K562 (cell line): ENCODE measurements at regions not wholly inside any gene's neighbourhood (a gene's known extent, or its start where the extent isn't known, plus 50 kb on each side); places are given as distances from the start of the nearest gene placed in this dataset.

Experiments used
- ATAC-seq: fragments of 200-7000 bp; cut with Tn5 transposase; 3 replicates; pipeline ENCODE4 v1.9.1; 2020; ENCODE audit warnings: moderate library complexity
- BruUV-seq: library from RNA; stranded (reverse); fragments of 400-500 nt; replicated peaks from 2 replicates; lab custom pipeline; 2021; lab: Mats Ljungman, UMichigan
- CTCF ChIA-PET: fragments of 300-600 bp; formaldehyde crosslinking; extraction: SDS; loops from one replicate; lab custom pipeline; 2021; ENCODE audit warnings: low intra/inter-chr PET ratio; lab: Yijun Ruan, JAX
- POLR2A ChIA-PET: fragments of 300-600, 350-650 bp; sonication (Branson Sonifier 250); formaldehyde crosslinking; extraction: SDS; loops from one replicate; lab custom pipeline; 2021; ENCODE audit warnings: antibody characterized with exemption, inconsistent platforms; lab: Yijun Ruan, JAX
- DNase-seq, 4 experiments: peaks; one replicate each; pipeline versions ENCODE4 v3.0.0 to v3.0.0-alpha.2; 2011 to 2018; ENCODE audit warnings: low spot score in 3 of 4, mixed read lengths in 3 of 4; ENCODE audit errors: extremely low read depth in 1 of 4
- FAIRE-seq: peaks from 2 replicates; lab custom pipeline; 2011; peaks lifted over from hg19 to GRCh38; lab: Jason Lieb, UNC
- H2AFZ ChIP-seq: 2 replicates; pipeline ENCODE4 v1.6.0; 2011; ENCODE audit warnings: low read depth, low read length, control low read depth, inconsistent platforms
- H3K27ac ChIP-seq: fragments of 200-600 bp; 3 replicates; pipeline ENCODE4 v1.8.0; 2011; ENCODE audit warnings: low read depth, mild to moderate bottlenecking, control low read depth, inconsistent platforms, low read length, moderate library complexity, mixed read lengths; ENCODE audit errors: extremely low read depth
- H3K27me3 ChIP-seq, 2 experiments: fragments of 300-600 bp in 1 of 2; 2 replicates in 1 of 2; 3 replicates in 1 of 2; pipeline versions ENCODE4 v1.6.0 to v1.8.0; 2011; ENCODE audit warnings: inconsistent platforms in 2 of 2, low read length in 2 of 2, mild to moderate bottlenecking in 1 of 2, mixed read lengths in 1 of 2, moderate library complexity in 1 of 2; ENCODE audit not compliant: control insufficient read depth in 2 of 2, insufficient read depth in 2 of 2
- H3K36me3 ChIP-seq: fragments of 300-600 bp; 3 replicates; pipeline ENCODE4 v1.8.0; 2011; ENCODE audit warnings: mild to moderate bottlenecking, low read length, inconsistent platforms; ENCODE audit not compliant: control insufficient read depth, insufficient read depth
- H3K4me1 ChIP-seq, 2 experiments: fragments of 200-600 bp in 1 of 2; replicated peaks in 1 of 2; 2 replicates in 1 of 2; 3 replicates in 1 of 2; pipeline versions ENCODE4 v1.5.1 to v1.8.0; 2011; ENCODE audit warnings: inconsistent platforms in 2 of 2, low read length in 2 of 2, mild to moderate bottlenecking in 1 of 2, mixed read lengths in 1 of 2, moderate library complexity in 1 of 2; ENCODE audit not compliant: control insufficient read depth in 2 of 2, insufficient read depth in 2 of 2
- H3K4me2 ChIP-seq: 2 replicates; pipeline ENCODE4 v1.6.1; 2011; ENCODE audit warnings: low read length, control low read depth, inconsistent platforms, mixed read lengths; ENCODE audit not compliant: insufficient read depth
- H3K4me3 ChIP-seq: fragments of 200-600 bp; sonication (generic), shearing (Covaris generic); 2 replicates; pipeline ENCODE4 v1.5.1; 2016; ENCODE audit warnings: control low read depth, inconsistent platforms
- H3K79me2 ChIP-seq: fragments of 200-600 bp; 3 replicates; pipeline ENCODE4 v1.8.0; 2011; ENCODE audit warnings: low read length, inconsistent platforms; ENCODE audit not compliant: control insufficient read depth, insufficient read depth
- H3K9ac ChIP-seq, 2 experiments: 2 replicates each; pipeline versions ENCODE4 v1.6.0 to v1.6.1; 2011; ENCODE audit warnings: low read depth in 2 of 2, low read length in 2 of 2, control low read depth in 1 of 2, inconsistent platforms in 1 of 2, mild to moderate bottlenecking in 1 of 2, mixed read lengths in 1 of 2; ENCODE audit not compliant: insufficient read depth in 1 of 2
- H3K9me1 ChIP-seq: one replicate; pipeline ENCODE4 v1.6.0; 2011; ENCODE audit warnings: inconsistent platforms, mild to moderate bottlenecking, low read length, moderate library complexity; ENCODE audit not compliant: control insufficient read depth, insufficient read depth
- H3K9me3 ChIP-seq: replicated peaks from 2 replicates; pipeline ENCODE4 v1.5.1; 2011; ENCODE audit warnings: low read depth, low read length, inconsistent platforms; ENCODE audit not compliant: control insufficient read depth, insufficient read depth
- H4K20me1 ChIP-seq: replicated peaks from 2 replicates; pipeline ENCODE4 v1.6.1; 2011; ENCODE audit warnings: low read length, inconsistent platforms, mixed read lengths; ENCODE audit not compliant: control insufficient read depth, insufficient read depth
- GATAD2A ChIP-seq: fragments of 450-650 bp; IDR thresholded peaks from 2 replicates; pipeline ENCODE4 v1.6.1; 2017
- NR3C1 ChIP-seq: sonication (generic); formaldehyde crosslinking; IDR thresholded peaks from 2 replicates; pipeline ENCODE4 v1.8.1; 2022; ENCODE audit warnings: missing genetic modification reagents
- SNIP1 ChIP-seq: fragments of 450-650 bp; IDR thresholded peaks from 2 replicates; pipeline ENCODE4 v1.7.1; 2017; ENCODE audit warnings: low read depth, mild to moderate bottlenecking
- TAF15 ChIP-seq: fragments of 200-400 bp; formaldehyde crosslinking; IDR thresholded peaks from 2 replicates; pipeline ENCODE4 v1.6.1; 2017; ENCODE audit warnings: mild to moderate bottlenecking, low read depth, low read length, moderate library complexity
- TCF7L2 ChIP-seq: fragments of 150-350 bp; IDR thresholded peaks from 2 replicates; pipeline ENCODE4 v1.6.1; 2016; ENCODE audit warnings: low read depth, mild to moderate bottlenecking, low read length, moderate library complexity
- ZBTB7A ChIP-seq: IDR thresholded peaks from 2 replicates; pipeline ENCODE4 v1.6.1; 2011; ENCODE audit warnings: low read depth, mild to moderate bottlenecking, low read length, moderate library complexity, borderline replicate concordance; ENCODE audit not compliant: control insufficient read depth
- WGBS: fragments of 100-300 bp; shearing (Covaris generic); methylation state at CpG from one replicate; pipeline ENCODE4 v1.1.6; 2016; ENCODE audit warnings: low coverage, mixed read lengths; ENCODE audit not compliant: insufficient coverage; ENCODE audit errors: missing lambda C conversion rate; 5-methylcytosine and 5-hydroxymethylcytosine counted together
- in situ Hi-C: fragments of 300-500 bp; cut with MboI; formaldehyde crosslinking; loops from 4 replicates; pipeline ENCODE4 v1.15.0; 2018; ENCODE audit warnings: inconsistent platforms, mixed read lengths
- intact Hi-C: fragments of 100-400 bp; cut with micrococcal nuclease; formaldehyde crosslinking; loops from 2 replicates; pipeline ENCODE4 v1.14.2; 2022
- TF ChIP-seq, protein P1 (sequence below): fragments of 200-800 bp; sonication (Bioruptor generic); IDR thresholded peaks from 2 replicates; pipeline ENCODE4 v1.6.1; 2016; ENCODE audit warnings: missing genetic modification characterization, missing compliant biosample characterization

GRCh38 chr6:96743496-96743895 is 93.8 kb downstream of the GPR63 start:
- DNase-seq: no peak
- Histone ChIP-seq H3K27ac (no peak overlapping the region), H3K4me2 (no peak overlapping the region), H3K27me3 (no peaks in the 10 kb centered on the region), H3K9ac (no peak overlapping the region), H3K9me1 (no peaks in the 10 kb centered on the region), H2AFZ (no peak overlapping the region), H3K9me3 (no peaks in the 10 kb centered on the region), H3K4me1 (no peaks in the 10 kb centered on the region), H4K20me1 (no peaks in the 10 kb centered on the region), H3K79me2 (no peaks in the 10 kb centered on the region), H3K4me3 (no peak overlapping the region), H3K36me3 (no peaks in the 10 kb centered on the region)
- ATAC-seq: no peak
- 2% methylated on average over 4 of the region's 4 CpGs for WGBS
- in situ Hi-C loops: no loop called here
- TF ChIP-seq SNIP1 (no peak), TCF7L2 (no peak), GATAD2A (no peak), NR3C1 (no peak), TAF15 (no peak), ZBTB7A (no peak)
- TF ChIP-seq, protein P1, sequence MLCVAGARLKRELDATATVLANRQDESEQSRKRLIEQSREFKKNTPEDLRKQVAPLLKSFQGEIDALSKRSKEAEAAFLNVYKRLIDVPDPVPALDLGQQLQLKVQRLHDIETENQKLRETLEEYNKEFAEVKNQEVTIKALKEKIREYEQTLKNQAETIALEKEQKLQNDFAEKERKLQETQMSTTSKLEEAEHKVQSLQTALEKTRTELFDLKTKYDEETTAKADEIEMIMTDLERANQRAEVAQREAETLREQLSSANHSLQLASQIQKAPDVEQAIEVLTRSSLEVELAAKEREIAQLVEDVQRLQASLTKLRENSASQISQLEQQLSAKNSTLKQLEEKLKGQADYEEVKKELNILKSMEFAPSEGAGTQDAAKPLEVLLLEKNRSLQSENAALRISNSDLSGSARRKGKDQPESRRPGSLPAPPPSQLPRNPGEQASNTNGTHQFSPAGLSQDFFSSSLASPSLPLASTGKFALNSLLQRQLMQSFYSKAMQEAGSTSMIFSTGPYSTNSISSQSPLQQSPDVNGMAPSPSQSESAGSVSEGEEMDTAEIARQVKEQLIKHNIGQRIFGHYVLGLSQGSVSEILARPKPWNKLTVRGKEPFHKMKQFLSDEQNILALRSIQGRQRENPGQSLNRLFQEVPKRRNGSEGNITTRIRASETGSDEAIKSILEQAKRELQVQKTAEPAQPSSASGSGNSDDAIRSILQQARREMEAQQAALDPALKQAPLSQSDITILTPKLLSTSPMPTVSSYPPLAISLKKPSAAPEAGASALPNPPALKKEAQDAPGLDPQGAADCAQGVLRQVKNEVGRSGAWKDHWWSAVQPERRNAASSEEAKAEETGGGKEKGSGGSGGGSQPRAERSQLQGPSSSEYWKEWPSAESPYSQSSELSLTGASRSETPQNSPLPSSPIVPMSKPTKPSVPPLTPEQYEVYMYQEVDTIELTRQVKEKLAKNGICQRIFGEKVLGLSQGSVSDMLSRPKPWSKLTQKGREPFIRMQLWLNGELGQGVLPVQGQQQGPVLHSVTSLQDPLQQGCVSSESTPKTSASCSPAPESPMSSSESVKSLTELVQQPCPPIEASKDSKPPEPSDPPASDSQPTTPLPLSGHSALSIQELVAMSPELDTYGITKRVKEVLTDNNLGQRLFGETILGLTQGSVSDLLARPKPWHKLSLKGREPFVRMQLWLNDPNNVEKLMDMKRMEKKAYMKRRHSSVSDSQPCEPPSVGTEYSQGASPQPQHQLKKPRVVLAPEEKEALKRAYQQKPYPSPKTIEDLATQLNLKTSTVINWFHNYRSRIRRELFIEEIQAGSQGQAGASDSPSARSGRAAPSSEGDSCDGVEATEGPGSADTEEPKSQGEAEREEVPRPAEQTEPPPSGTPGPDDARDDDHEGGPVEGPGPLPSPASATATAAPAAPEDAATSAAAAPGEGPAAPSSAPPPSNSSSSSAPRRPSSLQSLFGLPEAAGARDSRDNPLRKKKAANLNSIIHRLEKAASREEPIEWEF (CRISPR knock-in tag): no peak
- ChIA-PET CTCF (no interaction called here), POLR2A (no interaction called here)
- no TSS peak for BruUV-seq
- no peak for FAIRE-seq
- intact Hi-C loops: no loop called here
